ENCODE measurements at regions not wholly inside any gene's neighbourhood (a gene's known extent, or its start where the extent isn't known, plus 50 kb on each side); places are given as distances from the start of the nearest gene placed in this dataset.

GRCh38 chr3:117238806-117239205 is 529.2 kb downstream of the TUSC7 start:
- no peak for FAIRE-seq
- no peak for DNase-seq (ENCODE audit: insufficient read length, low spot score)
- TF ChIP-seq CTCF (IDR thresholded peaks at IDR 0.05; ENCODE audit: insufficient read depth, missing control alignments) = no peak

- FAIRE-seq (no peak), DNase-seq (ENCODE audit: insufficient read length, low spot score) (no peak)
Observed at GRCh38 chr3:117243657-117244056, 534.1 kb downstream of the TUSC7 start.

GRCh38 chr3:117246771-117247555 is 537.4 kb downstream of the TUSC7 start:
- TF ChIP-seq CTCF (IDR thresholded peaks at IDR 0.05; ENCODE audit: insufficient read depth, missing control alignments) = no peak
- no peak for FAIRE-seq
- DNase-seq (ENCODE audit: insufficient read length, low spot score) = no peak

More at GRCh38 chr3:117243657-117244056, 534.1 kb downstream of the TUSC7 start:
- no peak for TF ChIP-seq CTCF (IDR thresholded peaks at IDR 0.05; ENCODE audit: insufficient read depth, missing control alignments)

GRCh38 chr3:117248153-117248552 is 538.6 kb downstream of the TUSC7 start:
- no peak for TF ChIP-seq CTCF (IDR thresholded peaks at IDR 0.05; ENCODE audit: insufficient read depth, missing control alignments)
- DNase-seq (ENCODE audit: insufficient read length, low spot score) = no peak
- FAIRE-seq = no peak

GRCh38 chr3:117252208-117252607 is 542.6 kb downstream of the TUSC7 start:
- FAIRE-seq (no peak), DNase-seq (ENCODE audit: insufficient read length, low spot score) (no peak)
- TF ChIP-seq CTCF (IDR thresholded peaks at IDR 0.05; ENCODE audit: insufficient read depth, missing control alignments) = no peak

GRCh38 chr3:117252651-117253050 is 543.1 kb downstream of the TUSC7 start:
- no peak for FAIRE-seq
- no peak for DNase-seq (ENCODE audit: insufficient read length, low spot score)
- no peak for TF ChIP-seq CTCF (IDR thresholded peaks at IDR 0.05; ENCODE audit: insufficient read depth, missing control alignments)

- DNase-seq (ENCODE audit: insufficient read length, low spot score) (no peak), FAIRE-seq (no peak)
Observed at GRCh38 chr3:117253636-117254035, 544.1 kb downstream of the TUSC7 start.

More at GRCh38 chr3:117253636-117254035, 544.1 kb downstream of the TUSC7 start:
- TF ChIP-seq CTCF (IDR thresholded peaks at IDR 0.05; ENCODE audit: insufficient read depth, missing control alignments) = no peak
